ENCODE measurements at regions not wholly inside any gene's neighbourhood (a gene's known extent, or its start where the extent isn't known, plus 50 kb on each side); places are given as distances from the start of the nearest gene placed in this dataset.

GRCh38 chr20:4635781-4636180 lies 50.5 kb upstream of the PRNP start:
- no peaks in the 10 kb centered on the region for H3K27me3 ChIP-seq (ENCODE audit: insufficient read depth, low read depth, severe bottlenecking)
- H3K27ac ChIP-seq = peak overlapping the region; percentile 84
- H3K9me3 ChIP-seq (ENCODE audit: severe bottlenecking) = peaks cover 8% of the 10 kb centered on the region
- TF ChIP-seq, protein P1, sequence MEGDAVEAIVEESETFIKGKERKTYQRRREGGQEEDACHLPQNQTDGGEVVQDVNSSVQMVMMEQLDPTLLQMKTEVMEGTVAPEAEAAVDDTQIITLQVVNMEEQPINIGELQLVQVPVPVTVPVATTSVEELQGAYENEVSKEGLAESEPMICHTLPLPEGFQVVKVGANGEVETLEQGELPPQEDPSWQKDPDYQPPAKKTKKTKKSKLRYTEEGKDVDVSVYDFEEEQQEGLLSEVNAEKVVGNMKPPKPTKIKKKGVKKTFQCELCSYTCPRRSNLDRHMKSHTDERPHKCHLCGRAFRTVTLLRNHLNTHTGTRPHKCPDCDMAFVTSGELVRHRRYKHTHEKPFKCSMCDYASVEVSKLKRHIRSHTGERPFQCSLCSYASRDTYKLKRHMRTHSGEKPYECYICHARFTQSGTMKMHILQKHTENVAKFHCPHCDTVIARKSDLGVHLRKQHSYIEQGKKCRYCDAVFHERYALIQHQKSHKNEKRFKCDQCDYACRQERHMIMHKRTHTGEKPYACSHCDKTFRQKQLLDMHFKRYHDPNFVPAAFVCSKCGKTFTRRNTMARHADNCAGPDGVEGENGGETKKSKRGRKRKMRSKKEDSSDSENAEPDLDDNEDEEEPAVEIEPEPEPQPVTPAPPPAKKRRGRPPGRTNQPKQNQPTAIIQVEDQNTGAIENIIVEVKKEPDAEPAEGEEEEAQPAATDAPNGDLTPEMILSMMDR (IDR thresholded peaks at IDR 0.05; ENCODE audit: low read depth, low read length) = no peak
- no peak overlapping the region for H3K4me3 ChIP-seq (ENCODE audit: low read depth, low read length)
- H3K36me3 ChIP-seq = no peaks in the 10 kb centered on the region
- no peak for DNase-seq

- no peaks in the 10 kb centered on the region for H3K36me3 ChIP-seq
- peak overlapping the region; percentile 84 for H3K27ac ChIP-seq
- no peak overlapping the region for H3K4me3 ChIP-seq (ENCODE audit: low read depth, low read length)
- TF ChIP-seq, protein P1 (IDR thresholded peaks at IDR 0.05; ENCODE audit: low read depth, low read length) = no peak
- peaks cover 8% of the 10 kb centered on the region for H3K9me3 ChIP-seq (ENCODE audit: severe bottlenecking)
- no peak for DNase-seq
- H3K27me3 ChIP-seq (ENCODE audit: insufficient read depth, low read depth, severe bottlenecking) = no peaks in the 10 kb centered on the region
Measured at GRCh38 chr20:4635342-4635741, 50.9 kb upstream of the PRNP start.

DNA sequence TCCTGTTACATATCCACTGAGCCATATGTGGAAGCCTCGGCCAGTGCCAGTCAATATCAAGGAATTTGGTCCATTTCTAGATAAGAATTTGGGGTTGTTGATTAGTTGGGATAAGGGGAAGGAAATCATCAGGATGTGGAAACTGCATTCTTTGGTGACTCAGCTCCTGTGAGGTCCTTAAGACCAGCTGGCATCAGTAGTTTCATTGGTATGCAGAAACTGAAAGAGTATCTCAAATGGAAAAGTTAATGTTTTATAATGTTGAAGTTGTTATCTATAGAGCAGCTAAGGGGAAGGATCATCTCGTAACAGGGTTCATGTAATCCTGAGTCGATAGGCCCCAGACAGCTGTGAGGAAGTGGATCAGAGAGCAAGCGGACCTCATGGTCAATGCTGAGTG lies 52.5 kb upstream of the PRNP start:
- Histone ChIP-seq H3K36me3 (no peaks in the 10 kb centered on the region), H3K27me3 (ENCODE audit: insufficient read depth, low read depth, severe bottlenecking) (no peaks in the 10 kb centered on the region), H3K27ac (no peak overlapping the region), H3K9me3 (ENCODE audit: severe bottlenecking) (peaks cover 8% of the 10 kb centered on the region), H3K4me3 (ENCODE audit: low read depth, low read length) (no peak overlapping the region)
- DNase-seq = no peak
- TF ChIP-seq, protein P1 (IDR thresholded peaks at IDR 0.05; ENCODE audit: low read depth, low read length) = no peak

GRCh38 chr20:4633379-4633778 lies 52.9 kb upstream of the PRNP start:
- Histone ChIP-seq H3K36me3 (no peaks in the 10 kb centered on the region), H3K4me3 (ENCODE audit: low read depth, low read length) (no peak overlapping the region), H3K9me3 (ENCODE audit: severe bottlenecking) (peaks cover 8% of the 10 kb centered on the region), H3K27me3 (ENCODE audit: insufficient read depth, low read depth, severe bottlenecking) (no peaks in the 10 kb centered on the region), H3K27ac (no peak overlapping the region)
- DNase-seq = no peak
- TF ChIP-seq, protein P1 (IDR thresholded peaks at IDR 0.05; ENCODE audit: low read depth, low read length) = no peak

- TF ChIP-seq, protein P1 (IDR thresholded peaks at IDR 0.05; ENCODE audit: low read depth, low read length) = no peak
- Histone ChIP-seq H3K27me3 (ENCODE audit: insufficient read depth, low read depth, severe bottlenecking) (no peaks in the 10 kb centered on the region), H3K36me3 (no peaks in the 10 kb centered on the region), H3K27ac (no peak overlapping the region), H3K9me3 (ENCODE audit: severe bottlenecking) (peaks cover 10% of the 10 kb centered on the region), H3K4me3 (ENCODE audit: low read depth, low read length) (no peak overlapping the region)
- no peak for DNase-seq
Measured at GRCh38 chr20:4632876-4633275, 53.4 kb upstream of the PRNP start.

DNA sequence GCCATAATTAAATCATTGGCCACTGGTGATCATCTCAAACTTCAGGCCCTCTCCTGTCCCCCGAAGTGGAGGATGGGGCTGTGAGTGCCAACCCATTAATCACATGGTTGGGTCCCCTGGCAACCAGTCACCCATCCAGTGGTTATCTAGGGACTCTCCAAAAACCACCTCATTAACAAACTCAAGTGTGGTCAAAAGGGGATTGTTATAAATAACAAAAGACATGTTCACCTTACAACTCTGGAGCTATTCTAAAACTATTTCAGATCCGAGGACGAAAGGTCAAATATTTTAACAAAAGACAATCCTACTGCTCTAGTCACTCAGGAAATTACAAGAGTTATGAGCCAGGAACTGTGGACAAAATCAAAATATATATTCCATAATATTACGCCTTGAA lies 60.0 kb upstream of the PRNP start:
- H3K27me3 ChIP-seq (ENCODE audit: insufficient read depth, low read depth, severe bottlenecking) = no peaks in the 10 kb centered on the region
- TF ChIP-seq, protein P1 (IDR thresholded peaks at IDR 0.05; ENCODE audit: low read depth, low read length) = no peak
- peak overlapping the region; percentile 46 for H3K27ac ChIP-seq
- peaks cover 24% of the 10 kb centered on the region for H3K9me3 ChIP-seq (ENCODE audit: severe bottlenecking)
- H3K4me3 ChIP-seq (ENCODE audit: low read depth, low read length) = no peak overlapping the region
- H3K36me3 ChIP-seq = no peaks in the 10 kb centered on the region
- no peak for DNase-seq

All from WERI-Rb-1 (cell line).